AG09319 (cell line): ENCODE measurements at regions not wholly inside any gene's neighbourhood (a gene's known extent, or its start where the extent isn't known, plus 50 kb on each side); places are given as distances from the start of the nearest gene placed in this dataset.

Experiments
- DNase-seq: peaks from one replicate; pipeline ENCODE4 v3.0.0-alpha.2; 2010; ENCODE audit warnings: low read depth; ENCODE audit errors: extremely low read depth
- TF ChIP-seq, protein P1 (sequence below): IDR thresholded peaks from 2 replicates; pipeline ENCODE4 v1.5.1; 2011; ENCODE audit warnings: low read depth, mild to moderate bottlenecking, inconsistent platforms, low read length, moderate library complexity

DNA sequence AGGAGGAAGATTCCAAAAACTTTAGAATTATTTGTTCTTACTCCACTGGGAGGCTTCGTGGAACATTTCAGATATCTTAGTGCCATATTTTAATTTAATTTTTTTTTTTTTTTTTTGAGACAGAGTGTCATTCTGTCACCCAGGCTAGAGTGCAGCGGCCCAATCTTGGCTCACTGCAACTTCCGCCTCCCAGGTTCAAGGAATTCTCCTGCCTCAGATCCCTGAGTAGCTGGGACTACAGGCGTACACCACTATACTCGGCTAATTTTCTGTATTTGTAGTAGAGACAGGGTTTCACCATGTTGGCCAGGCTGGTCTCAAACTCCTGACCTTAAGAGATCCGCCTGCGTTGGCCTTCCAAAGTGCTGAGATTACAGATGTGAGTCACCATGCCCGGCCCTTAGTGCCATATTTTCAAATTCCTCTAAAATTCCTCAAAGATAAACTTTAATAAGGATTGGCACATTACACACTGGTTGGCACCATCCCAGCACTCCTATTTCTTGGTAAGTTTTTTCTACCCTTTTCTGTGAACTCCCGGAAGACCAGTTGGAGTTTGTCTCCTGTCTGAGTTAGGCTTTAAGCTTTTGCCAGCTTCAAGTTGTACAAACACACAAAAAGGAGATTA, 693.7 kb downstream of the MCTP2 start:
- no peak for DNase-seq
- TF ChIP-seq, protein P1, sequence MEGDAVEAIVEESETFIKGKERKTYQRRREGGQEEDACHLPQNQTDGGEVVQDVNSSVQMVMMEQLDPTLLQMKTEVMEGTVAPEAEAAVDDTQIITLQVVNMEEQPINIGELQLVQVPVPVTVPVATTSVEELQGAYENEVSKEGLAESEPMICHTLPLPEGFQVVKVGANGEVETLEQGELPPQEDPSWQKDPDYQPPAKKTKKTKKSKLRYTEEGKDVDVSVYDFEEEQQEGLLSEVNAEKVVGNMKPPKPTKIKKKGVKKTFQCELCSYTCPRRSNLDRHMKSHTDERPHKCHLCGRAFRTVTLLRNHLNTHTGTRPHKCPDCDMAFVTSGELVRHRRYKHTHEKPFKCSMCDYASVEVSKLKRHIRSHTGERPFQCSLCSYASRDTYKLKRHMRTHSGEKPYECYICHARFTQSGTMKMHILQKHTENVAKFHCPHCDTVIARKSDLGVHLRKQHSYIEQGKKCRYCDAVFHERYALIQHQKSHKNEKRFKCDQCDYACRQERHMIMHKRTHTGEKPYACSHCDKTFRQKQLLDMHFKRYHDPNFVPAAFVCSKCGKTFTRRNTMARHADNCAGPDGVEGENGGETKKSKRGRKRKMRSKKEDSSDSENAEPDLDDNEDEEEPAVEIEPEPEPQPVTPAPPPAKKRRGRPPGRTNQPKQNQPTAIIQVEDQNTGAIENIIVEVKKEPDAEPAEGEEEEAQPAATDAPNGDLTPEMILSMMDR = no peak

DNA sequence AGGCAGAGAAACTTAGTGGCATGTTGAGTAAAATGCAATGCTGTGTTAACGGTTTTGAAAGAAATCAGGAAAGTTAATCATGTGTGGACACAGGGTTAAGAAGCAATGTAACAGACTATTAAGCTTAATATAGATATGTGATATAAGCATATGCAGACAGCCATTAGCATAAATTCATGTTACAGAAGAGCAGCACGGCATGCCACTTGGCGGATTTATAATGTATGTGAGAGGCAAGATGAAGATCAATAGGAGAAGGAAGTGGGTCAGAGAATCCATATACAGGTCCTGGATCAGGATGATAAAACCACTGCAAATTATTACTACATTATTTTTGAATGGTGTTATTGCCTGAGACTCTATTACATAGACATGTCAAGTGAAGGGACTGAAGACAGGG, 694.3 kb downstream of the MCTP2 start:
- no peak for DNase-seq
- TF ChIP-seq, protein P1 = no peak

DNA sequence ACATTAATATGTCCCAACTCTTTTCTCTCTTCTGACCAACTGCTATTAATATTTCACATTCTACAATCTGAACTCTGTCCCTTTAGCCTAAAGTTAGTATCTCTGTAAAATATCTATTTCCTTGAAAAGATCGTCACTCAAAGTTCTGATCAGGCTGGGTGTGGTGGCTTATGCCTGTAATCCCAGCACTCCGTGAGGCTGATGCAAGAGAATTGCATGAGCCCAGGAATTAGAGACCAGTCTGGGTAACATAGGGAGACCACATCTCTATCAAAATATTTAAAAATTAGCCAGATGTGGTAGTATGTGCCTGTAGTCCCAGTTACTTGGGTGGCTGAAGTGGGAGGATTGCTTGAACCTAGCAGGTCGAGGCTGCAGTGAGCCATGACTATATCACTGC, 695.6 kb downstream of the MCTP2 start:
- no peak for DNase-seq
- TF ChIP-seq, protein P1 = no peak

DNA sequence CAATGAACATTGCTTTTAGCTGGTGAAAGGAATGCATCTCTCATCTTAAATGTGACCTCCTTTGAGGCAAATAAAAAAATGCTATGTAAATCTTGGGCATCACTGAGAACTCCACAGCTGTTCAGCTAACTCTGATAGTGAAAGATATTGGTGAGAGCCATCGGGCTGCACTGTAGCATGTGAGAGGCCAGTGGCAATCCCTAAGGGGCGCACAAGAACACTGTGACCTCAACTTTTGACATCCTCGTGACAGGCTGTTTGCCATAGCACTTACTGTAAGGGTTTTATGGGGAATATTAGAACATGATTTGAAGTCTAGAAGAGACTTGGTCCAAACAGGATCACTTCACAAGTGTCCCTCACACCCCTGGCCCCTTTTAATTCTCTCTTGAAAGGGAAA, 697.9 kb downstream of the MCTP2 start:
- TF ChIP-seq, protein P1 = no peak

DNA sequence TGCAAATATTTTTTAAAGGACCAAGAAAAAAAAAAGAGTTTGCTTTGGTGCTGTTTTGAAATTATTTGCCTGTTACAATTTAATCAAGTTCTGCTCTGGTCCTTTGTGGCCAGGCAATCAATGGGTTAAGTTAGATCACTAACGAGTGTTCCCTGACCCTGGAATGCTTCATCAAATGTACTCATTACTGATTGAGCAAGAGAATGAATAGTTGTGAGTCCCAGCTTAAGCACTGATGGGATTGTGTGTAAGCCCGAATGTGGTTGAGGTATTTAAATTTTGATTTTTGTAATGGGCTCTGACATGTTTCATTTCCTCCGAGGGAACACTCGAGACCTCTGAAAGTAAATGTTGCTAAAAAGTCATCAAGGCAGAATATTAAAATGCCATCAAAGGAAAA, 699.1 kb downstream of the MCTP2 start:
- TF ChIP-seq, protein P1 = no peak
- DNase-seq = no peak

More for the DNA sequence above, 697.9 kb downstream of the MCTP2 start:
- no peak for DNase-seq

DNA sequence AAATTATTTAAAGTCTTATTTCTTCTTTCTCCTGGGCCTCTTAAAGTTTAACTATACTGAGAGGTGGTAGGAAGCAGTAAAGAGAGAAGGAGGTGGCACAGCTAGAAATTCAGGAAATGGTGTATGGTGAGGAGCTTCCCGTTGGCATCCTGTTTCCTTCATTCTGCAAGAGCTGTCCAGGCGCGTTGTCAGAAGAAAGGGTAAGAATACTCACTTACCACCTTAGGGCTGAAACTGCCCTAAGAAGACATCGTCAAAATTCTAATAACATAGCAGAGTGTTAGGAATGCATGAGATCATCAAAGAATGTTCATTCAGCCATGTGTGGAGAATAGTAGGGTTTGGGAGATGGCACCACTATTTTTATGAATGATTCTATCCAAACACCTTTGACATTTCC, 699.6 kb downstream of the MCTP2 start:
- DNase-seq = no peak
- TF ChIP-seq, protein P1 = no peak

DNA sequence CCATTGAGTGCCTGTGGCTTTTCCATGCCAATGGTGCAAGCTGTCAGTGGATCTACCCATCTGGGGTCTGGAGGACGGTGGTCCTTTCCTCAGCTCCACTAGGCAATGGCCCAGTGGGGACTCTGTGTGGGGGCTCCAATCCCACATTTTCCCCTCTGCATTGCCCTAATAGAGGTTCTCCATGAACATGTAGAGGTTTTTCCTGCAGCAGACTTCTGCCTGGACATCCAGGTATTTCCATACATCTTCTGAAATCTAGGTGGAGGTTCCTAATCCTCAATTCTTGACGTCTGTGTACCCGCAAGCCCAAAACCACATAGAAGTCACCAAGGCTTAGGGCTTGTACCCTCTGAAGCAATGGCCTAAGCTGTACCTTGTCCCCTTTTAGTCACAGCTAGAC, 703.1 kb downstream of the MCTP2 start:
- TF ChIP-seq, protein P1 = no peak

More for the DNA sequence above, 703.1 kb downstream of the MCTP2 start:
- DNase-seq = no peak
